Pancreas (tissue), 10 donors: ENCODE measurements at regions not wholly inside any gene's neighbourhood (a gene's known extent, or its start where the extent isn't known, plus 50 kb on each side); places are given as distances from the start of the nearest gene placed in this dataset.

Experiments used
- ATAC-seq, 4 donors: fragments of 200-7000 bp; cut with Tn5 transposase; one replicate each; pipeline versions ENCODE4 v1.8.0 to v1.9.1; 2020; ENCODE audit warnings: mild to moderate bottlenecking in 4 of 4, moderate library complexity in 4 of 4
- DNase-seq, 6 donors: peaks; one replicate each; pipeline ENCODE4 v3.0.0-alpha.2; 2020
- FAIRE-seq: peaks from 2 replicates; lab custom pipeline; 2012; peaks lifted over from hg19 to GRCh38; lab: Jason Lieb, UNC
- H3K27ac ChIP-seq, 4 donors: fragments of 200-600 bp; sonication (generic); 1 replicate in 3 of 4; 2 replicates in 1 of 4; pipeline versions ENCODE4 v1.5.0 to v1.8.0; 2020
- H3K27me3 ChIP-seq, 4 donors: fragments of 200-600 bp; one replicate each; pipeline ENCODE4 v1.8.0; 2021
- H3K36me3 ChIP-seq, 3 donors: fragments of 200-600 bp; sonication (generic) in 1 of 3; one replicate each; pipeline versions ENCODE4 v1.5.0 to v1.8.0; 2020 to 2021
- H3K4me1 ChIP-seq, 3 donors: fragments of 200-600 bp; one replicate each; pipeline ENCODE4 v1.8.0; 2021
- H3K4me3 ChIP-seq, 4 donors: fragments of 200-600 bp; sonication (generic) in 2 of 4; one replicate each; pipeline versions ENCODE4 v1.5.0 to v1.8.0; 2020 to 2021
- H3K9me3 ChIP-seq, 4 donors: fragments of 200-600 bp; one replicate each; pipeline ENCODE4 v1.8.0; 2021
- WGBS, 2 donors: extraction: QIAGEN DNeasy Blood & Tissue Kit; methylation state at CpG; one replicate each; pipeline ENCODE4 v1.1.7; 2013; 5-methylcytosine and 5-hydroxymethylcytosine counted together
- intact Hi-C, 3 donors: fragments of 100-400 bp; cut with DNase I; formaldehyde crosslinking; loops; one replicate each; pipeline versions ENCODE4 v1.11.1 to v1.14.2; 2022
- TF ChIP-seq, protein P1 (sequence below), 4 donors: fragments of 200-600 bp; sonication (generic) in 3 of 4; IDR thresholded peaks; one replicate each; pipeline versions ENCODE4 v1.5.0 to v1.8.0; 2021; ENCODE audit warnings: antibody characterized with exemption in 4 of 4
- donor health status: healthy with polysubstance abuse.
- donor health status: DM: no; HTN: no; CAD: no; lungs with moderate emphysema.
- donor health status: DM: no; HTN: no; CAD: no.
- donor health status: control.
- donor health status: control.
- donor health status: Bipolar disorder and iron deficiency.
- donor health status: DM: yes; HTN: yes; CAD: no.
- donor health status: DM: no; HTN: no; CAD: no.
- donor health status: DM: no; HTN: no; CAD: no.
- donor health status: DM: yes; HTN: yes; CAD: no.

DNA sequence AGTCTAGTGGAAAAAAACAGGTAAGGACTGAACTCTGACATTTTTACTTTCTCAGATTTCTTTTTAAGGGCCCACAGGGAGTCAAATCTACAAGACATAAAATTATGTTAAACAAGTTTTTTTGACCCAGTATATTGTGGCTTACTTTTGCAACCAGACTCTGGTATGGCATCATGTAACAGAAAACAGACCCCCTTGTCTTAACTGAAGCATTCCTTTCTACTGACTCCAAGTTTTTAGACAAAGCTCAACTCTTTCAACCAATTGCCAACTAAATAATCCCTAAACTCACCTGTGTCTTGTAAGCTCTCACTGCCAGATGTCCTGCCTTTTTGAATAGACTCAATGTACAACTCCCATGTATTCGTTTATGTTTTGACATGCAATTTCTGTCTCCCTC lies 64.3 kb downstream of the FASLG start:
- FAIRE-seq (no peak), DNase-seq (no peak), ATAC-seq (no peak)
- intact Hi-C loops, result loop anchor here in 1 of 3 donors (10.0 kb wide), 1 partner anchor 298 kb away; the partner anchor contains the start of gene C1orf105
- H3K27me3 ChIP-seq, result no peaks in the 10 kb centered on the region
- no peaks in the 10 kb centered on the region for H3K9me3 ChIP-seq
- WGBS, 2 donors, result 57 to 74% methylated on average over 1 of the region's 1 CpG
- no peaks in the 10 kb centered on the region for H3K4me1 ChIP-seq
- H3K27ac ChIP-seq, result no peak overlapping the region
- TF ChIP-seq, protein P1, sequence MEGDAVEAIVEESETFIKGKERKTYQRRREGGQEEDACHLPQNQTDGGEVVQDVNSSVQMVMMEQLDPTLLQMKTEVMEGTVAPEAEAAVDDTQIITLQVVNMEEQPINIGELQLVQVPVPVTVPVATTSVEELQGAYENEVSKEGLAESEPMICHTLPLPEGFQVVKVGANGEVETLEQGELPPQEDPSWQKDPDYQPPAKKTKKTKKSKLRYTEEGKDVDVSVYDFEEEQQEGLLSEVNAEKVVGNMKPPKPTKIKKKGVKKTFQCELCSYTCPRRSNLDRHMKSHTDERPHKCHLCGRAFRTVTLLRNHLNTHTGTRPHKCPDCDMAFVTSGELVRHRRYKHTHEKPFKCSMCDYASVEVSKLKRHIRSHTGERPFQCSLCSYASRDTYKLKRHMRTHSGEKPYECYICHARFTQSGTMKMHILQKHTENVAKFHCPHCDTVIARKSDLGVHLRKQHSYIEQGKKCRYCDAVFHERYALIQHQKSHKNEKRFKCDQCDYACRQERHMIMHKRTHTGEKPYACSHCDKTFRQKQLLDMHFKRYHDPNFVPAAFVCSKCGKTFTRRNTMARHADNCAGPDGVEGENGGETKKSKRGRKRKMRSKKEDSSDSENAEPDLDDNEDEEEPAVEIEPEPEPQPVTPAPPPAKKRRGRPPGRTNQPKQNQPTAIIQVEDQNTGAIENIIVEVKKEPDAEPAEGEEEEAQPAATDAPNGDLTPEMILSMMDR (IDR thresholded peaks at IDR 0.05), result no peak
- H3K4me3 ChIP-seq, result no peak overlapping the region
- no peaks in the 10 kb centered on the region for H3K36me3 ChIP-seq

DNA sequence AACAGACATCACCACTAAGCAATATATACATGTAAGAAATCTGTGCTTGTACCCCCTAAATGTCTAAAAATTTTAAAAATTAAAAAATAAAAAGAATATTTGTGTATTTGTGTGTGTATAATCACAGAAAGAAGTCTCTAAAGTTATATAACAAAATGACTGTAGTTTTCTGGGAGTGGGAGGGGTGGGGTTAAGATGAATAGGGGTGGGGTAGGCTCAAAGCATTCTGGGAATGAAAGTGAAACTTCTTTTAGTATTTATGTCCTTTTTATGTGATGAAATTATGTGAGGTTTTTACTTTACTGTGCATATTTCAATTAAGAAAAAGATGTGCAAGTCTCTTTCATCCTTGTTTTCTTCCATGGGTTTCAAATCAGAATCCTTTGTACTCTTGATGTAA lies 65.3 kb downstream of the FASLG start:
- no peak for DNase-seq
- H3K27ac ChIP-seq, result no peak overlapping the region
- no peak overlapping the region for H3K4me3 ChIP-seq
- TF ChIP-seq, protein P1 (IDR thresholded peaks at IDR 0.05), result no peak
- no peaks in the 10 kb centered on the region for H3K4me1 ChIP-seq
- no peaks in the 10 kb centered on the region for H3K36me3 ChIP-seq
- no peaks in the 10 kb centered on the region for H3K27me3 ChIP-seq
- H3K9me3 ChIP-seq, result no peaks in the 10 kb centered on the region
- no peak for FAIRE-seq
- no peak for ATAC-seq
- intact Hi-C loops, result loop anchor here in 1 of 3 donors (10.0 kb wide), 1 partner anchor 299 kb away; the partner anchor contains the start of gene C1orf105

DNA sequence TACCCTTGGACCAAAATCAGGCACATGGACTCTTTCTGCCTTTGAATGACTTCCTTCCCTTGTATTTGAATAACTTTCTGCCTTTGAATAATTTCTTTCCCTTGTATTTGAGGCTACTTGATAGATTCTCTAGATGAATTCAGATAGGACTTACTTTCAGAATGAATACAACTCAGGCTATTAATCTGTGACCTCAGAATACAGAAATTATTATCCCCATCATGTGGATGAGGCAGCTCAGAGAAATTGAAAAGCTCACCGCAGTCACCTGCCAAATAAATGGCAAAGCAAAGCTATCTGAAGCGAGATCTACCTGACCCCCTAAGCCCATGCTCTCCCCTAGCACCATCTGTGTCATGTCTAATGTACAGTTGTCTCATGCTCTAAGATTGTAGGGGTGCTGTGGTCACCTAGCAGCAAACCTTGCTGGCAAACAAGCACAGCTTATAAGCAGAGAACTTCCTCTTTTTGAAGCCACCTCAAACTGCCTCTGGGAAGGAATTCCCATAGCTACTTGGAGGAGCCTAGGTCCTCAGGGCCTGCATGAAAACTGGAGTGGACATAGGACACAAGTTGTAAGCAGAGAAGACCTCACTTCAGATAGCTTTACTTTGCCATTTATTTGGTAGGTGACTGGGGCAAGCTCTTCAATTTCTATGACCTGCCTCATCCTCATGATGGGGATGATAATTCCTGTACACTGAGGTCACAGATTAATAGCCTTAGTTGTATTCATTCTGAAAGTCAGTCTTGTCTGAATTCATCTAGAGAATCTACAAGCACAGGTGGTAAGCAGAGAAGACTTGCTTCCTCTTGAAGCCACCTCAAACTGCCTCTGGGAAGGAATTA lies 66.1 kb downstream of the FASLG start:
- Histone ChIP-seq H3K27me3 (no peaks in the 10 kb centered on the region), H3K9me3 (no peaks in the 10 kb centered on the region), H3K36me3 (no peaks in the 10 kb centered on the region), H3K4me3 (no peak overlapping the region), H3K4me1 (no peaks in the 10 kb centered on the region), H3K27ac (no peak overlapping the region)
- intact Hi-C loops, result loop anchor here in 1 of 3 donors (10.0 kb wide), 1 partner anchor 300 kb away; the partner anchor contains the start of gene C1orf105
- TF ChIP-seq, protein P1 (IDR thresholded peaks at IDR 0.05), result no peak
- no peak for DNase-seq
- no peak for ATAC-seq
- no peak for FAIRE-seq
- WGBS, 2 donors, result 69 to 79% methylated on average over 2 of the region's 2 CpGs

DNA sequence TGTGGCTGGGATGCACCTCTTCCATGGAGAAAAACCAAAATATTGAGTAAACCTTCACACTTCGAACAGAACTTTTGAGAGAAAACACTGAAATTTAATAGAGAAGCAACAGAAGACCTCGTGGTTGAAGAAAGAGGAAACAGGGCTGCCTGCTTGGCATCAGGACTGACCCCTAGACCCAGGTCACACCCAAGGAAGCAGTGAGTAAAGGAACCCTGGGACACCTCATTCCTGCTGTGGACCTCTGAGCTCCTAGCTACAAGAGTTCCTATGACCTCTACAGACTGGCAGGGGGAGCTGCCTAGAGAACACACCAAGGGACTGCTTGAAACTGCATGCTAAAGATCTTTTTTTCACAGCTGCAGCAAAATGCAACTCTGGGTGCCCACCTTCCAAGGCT lies 67.8 kb downstream of the FASLG start:
- intact Hi-C loops, result loop anchor here in 1 of 3 donors (10.0 kb wide), 1 partner anchor 302 kb away; the partner anchor contains the start of gene C1orf105
- Histone ChIP-seq H3K27me3 (no peaks in the 10 kb centered on the region), H3K27ac (no peak overlapping the region), H3K9me3 (no peaks in the 10 kb centered on the region), H3K4me1 (no peaks in the 10 kb centered on the region), H3K4me3 (no peak overlapping the region), H3K36me3 (no peaks in the 10 kb centered on the region)
- ATAC-seq (no peak), DNase-seq (no peak), FAIRE-seq (no peak)
- TF ChIP-seq, protein P1 (IDR thresholded peaks at IDR 0.05), result no peak
- WGBS, 2 donors, result 54 to 70% methylated on average over 2 of the region's 2 CpGs
